IMR-90 (cell line): ENCODE measurements at regions not wholly inside any gene's neighbourhood (a gene's known extent, or its start where the extent isn't known, plus 50 kb on each side); places are given as distances from the start of the nearest gene placed in this dataset.

Source experiments
- ATAC-seq: fragments of 200-7000 bp; cut with Tn5 transposase; 2 replicates; pipeline ENCODE4 v1.9.1; 2020; ENCODE audit warnings: low read depth, mild to moderate bottlenecking, moderate library complexity
- BruUV-seq: library from RNA; stranded (reverse); fragments of 400-500 nt; replicated peaks from 2 replicates; lab custom pipeline; 2021; lab: Mats Ljungman, UMichigan
- CTCF ChIA-PET: fragments of 300-600 bp; formaldehyde crosslinking; extraction: SDS; loops from one replicate; lab custom pipeline; 2021; ENCODE audit warnings: antibody characterized with exemption; lab: Yijun Ruan, JAX
- POLR2A ChIA-PET: fragments of 300-600 bp; sonication (Branson Sonifier 250); formaldehyde crosslinking; loops from one replicate; lab custom pipeline; 2022; ENCODE audit warnings: antibody characterized with exemption; ENCODE audit not compliant: unreplicated experiment; lab: Charles Lee
- DNase-seq: peaks from one replicate; pipeline ENCODE4 v3.0.0; 2013
- H2AFZ ChIP-seq: replicated peaks from 2 replicates; pipeline ENCODE3; 2013; ENCODE audit warnings: low read length, mild to moderate bottlenecking; ENCODE audit not compliant: poor library complexity
- H2AK5ac ChIP-seq: 2 replicates; pipeline ENCODE4 v1.6.1; 2013; ENCODE audit warnings: low read depth, low read length, inconsistent platforms
- H2AK9ac ChIP-seq: replicated peaks from 2 replicates; pipeline ENCODE3; 2013; ENCODE audit warnings: mild to moderate bottlenecking, low read depth, low read length, moderate library complexity; ENCODE audit not compliant: poor library complexity
- H2BK120ac ChIP-seq: 2 replicates; pipeline ENCODE4 v1.6.1; 2013; ENCODE audit warnings: low read depth, low read length, inconsistent platforms
- H2BK15ac ChIP-seq: 3 replicates; pipeline ENCODE4 v1.6.1; 2013; ENCODE audit warnings: low read depth, low read length, inconsistent platforms
- H2BK20ac ChIP-seq: 2 replicates; pipeline ENCODE4 v1.6.1; 2013; ENCODE audit warnings: low read depth, mild to moderate bottlenecking, inconsistent platforms, low read length, moderate library complexity
- H2BK5ac ChIP-seq: 2 replicates; pipeline ENCODE4 v1.6.1; 2013; ENCODE audit warnings: mild to moderate bottlenecking, low read depth, low read length, inconsistent platforms; ENCODE audit not compliant: poor library complexity, severe bottlenecking
- H3K14ac ChIP-seq: replicated peaks from 2 replicates; pipeline ENCODE4 v1.6.1; 2013; ENCODE audit warnings: low read depth, low read length, inconsistent platforms
- H3K18ac ChIP-seq: 2 replicates; pipeline ENCODE4 v1.6.1; 2013; ENCODE audit warnings: low read depth, low read length, control low read depth
- H3K23ac ChIP-seq: 2 replicates; pipeline ENCODE4 v1.6.1; 2013; ENCODE audit warnings: low read depth, low read length, inconsistent platforms
- H3K27ac ChIP-seq: 2 replicates; pipeline ENCODE4 v1.5.1; 2013; ENCODE audit warnings: mild to moderate bottlenecking, control low read depth, low read length; ENCODE audit not compliant: insufficient read depth
- H3K27me3 ChIP-seq: 2 replicates; pipeline ENCODE4 v1.6.1; 2013; ENCODE audit warnings: low read length; ENCODE audit not compliant: control insufficient read depth, insufficient read depth
- H3K36me3 ChIP-seq: 2 replicates; pipeline ENCODE4 v1.6.1; 2013; ENCODE audit warnings: low read length, mixed read lengths; ENCODE audit not compliant: control insufficient read depth, insufficient read depth
- H3K4ac ChIP-seq: 2 replicates; pipeline ENCODE4 v1.6.1; 2013; ENCODE audit warnings: low read depth, low read length, inconsistent platforms
- H3K4me1 ChIP-seq: 2 replicates; pipeline ENCODE4 v1.6.1; 2013; ENCODE audit warnings: low read length, mixed read lengths; ENCODE audit not compliant: control insufficient read depth, insufficient read depth
- H3K4me2 ChIP-seq: 2 replicates; pipeline ENCODE4 v1.6.1; 2013; ENCODE audit warnings: low read depth, mild to moderate bottlenecking, control low read depth, low read length, moderate library complexity
- H3K4me3 ChIP-seq: 2 replicates; pipeline ENCODE4 v1.5.1; 2013; ENCODE audit warnings: low read depth, mild to moderate bottlenecking, control low read depth, low read length, moderate library complexity; ENCODE audit not compliant: insufficient read depth
- H3K56ac ChIP-seq: 2 replicates; pipeline ENCODE4 v1.6.1; 2013; ENCODE audit warnings: low read length, inconsistent platforms; ENCODE audit not compliant: insufficient read depth; ENCODE audit errors: extremely low read depth
- H3K79me1 ChIP-seq, 2 experiments: 2 replicates each; pipeline ENCODE4 v1.6.1; 2013; ENCODE audit warnings: low read length in 2 of 2, inconsistent platforms in 1 of 2, low read depth in 1 of 2
- H3K9ac ChIP-seq: 2 replicates; pipeline ENCODE4 v1.6.1; 2013; ENCODE audit warnings: low read depth, low read length, control low read depth
- H3K9me1 ChIP-seq: 2 replicates; pipeline ENCODE4 v1.6.1; 2013; ENCODE audit warnings: low read length, inconsistent platforms; ENCODE audit not compliant: insufficient read depth
- H3K9me3 ChIP-seq: 2 replicates; pipeline ENCODE4 v1.6.1; 2013; ENCODE audit warnings: low read length; ENCODE audit not compliant: control insufficient read depth, insufficient read depth
- H4K20me1 ChIP-seq: 2 replicates; pipeline ENCODE4 v1.6.1; 2013; ENCODE audit warnings: low read length, inconsistent platforms; ENCODE audit not compliant: insufficient read depth
- H4K5ac ChIP-seq: 2 replicates; pipeline ENCODE4 v1.6.1; 2013; ENCODE audit warnings: mild to moderate bottlenecking, low read depth, low read length, control low read depth
- H4K8ac ChIP-seq, 2 experiments: 2 replicates each; pipeline ENCODE4 v1.6.1; 2013; ENCODE audit warnings: low read depth in 2 of 2, low read length in 2 of 2, control low read depth in 1 of 2, inconsistent platforms in 1 of 2
- H4K91ac ChIP-seq: 2 replicates; pipeline ENCODE4 v1.6.1; 2013; ENCODE audit warnings: low read depth, low read length, inconsistent platforms; ENCODE audit not compliant: insufficient read depth
- BHLHE40 ChIP-seq: fragments of 150-350 bp; IDR thresholded peaks from 2 replicates; pipeline ENCODE4 v1.6.1; 2016; ENCODE audit warnings: mild to moderate bottlenecking, low read depth, low read length
- CHD1 ChIP-seq: IDR thresholded peaks from 2 replicates; pipeline ENCODE4 v1.6.1; 2012; ENCODE audit warnings: low read depth, low read length, improper control_type of control experiment
- FOS ChIP-seq: fragments of 150-350 bp; IDR thresholded peaks from 2 replicates; pipeline ENCODE4 v1.6.1; 2016; ENCODE audit warnings: low read depth, low read length
- MAFK ChIP-seq: IDR thresholded peaks from 2 replicates; pipeline ENCODE4 v1.6.1; 2012; ENCODE audit warnings: low read depth, low read length, improper control_type of control experiment
- MAZ ChIP-seq: IDR thresholded peaks from 2 replicates; pipeline ENCODE4 v1.6.1; 2012; ENCODE audit warnings: low read depth, mild to moderate bottlenecking, low read length, improper control_type of control experiment, moderate library complexity, borderline replicate concordance
- NFE2L2 ChIP-seq: fragments of 150-350 bp; IDR thresholded peaks from 2 replicates; pipeline ENCODE4 v1.6.1; 2016; ENCODE audit warnings: low read depth, mild to moderate bottlenecking, low read length
- POLR2A ChIP-seq: IDR thresholded peaks from 2 replicates; pipeline ENCODE4 v1.6.1; 2012; ENCODE audit warnings: mild to moderate bottlenecking, low read depth, low read length
- RAD21 ChIP-seq: IDR thresholded peaks from 2 replicates; pipeline ENCODE4 v1.6.1; 2012; ENCODE audit warnings: low read length, improper control_type of control experiment
- RFX5 ChIP-seq: IDR thresholded peaks from 2 replicates; pipeline ENCODE4 v1.8.0; 2012; ENCODE audit warnings: low read depth, mild to moderate bottlenecking, low read length, moderate library complexity
- SMC3 ChIP-seq: fragments of 150-350 bp; IDR thresholded peaks from 2 replicates; pipeline ENCODE4 v1.6.1; 2016; ENCODE audit warnings: low read depth, mild to moderate bottlenecking, antibody characterized with exemption, low read length, moderate library complexity
- whole genome bisulfite sequencing, 2 experiments: methylation state at CpG; one replicate each; pipeline versions ENCODE4 v1.1.5 to v1.1.7; 2013; ENCODE audit warnings: missing lambda C conversion rate in 2 of 2; ENCODE audit not compliant: insufficient read length in 1 of 2; ENCODE audit errors: extremely low coverage in 2 of 2; 5-methylcytosine and 5-hydroxymethylcytosine counted together
- dilution Hi-C: fragments of 300-500 bp; cut with HindIII; formaldehyde crosslinking; loops from one replicate; pipeline ENCODE4 v1.14.3; 2018; ENCODE audit warnings: low sequenced_read_pairs; ENCODE audit not compliant: unreplicated experiment
- in situ Hi-C: fragments of 300-500 bp; cut with MboI; formaldehyde crosslinking; loops from 3 replicates; pipeline ENCODE4 v1.14.3; 2019; ENCODE audit warnings: low sequenced_read_pairs, inconsistent platforms, mixed read lengths
- intact Hi-C: fragments of 100-400 bp; cut with micrococcal nuclease; formaldehyde crosslinking; loops from 2 replicates; pipeline ENCODE4 v1.10.0; 2022
- TF ChIP-seq, protein P1 (sequence below): conservative IDR thresholded peaks from 2 replicates; pipeline ENCODE4 v1.5.1; 2012; ENCODE audit warnings: mild to moderate bottlenecking, low read depth, low read length, improper control_type of control experiment
- TF ChIP-seq, protein P2 (sequence below): fragments of 150-350 bp; IDR thresholded peaks from 2 replicates; pipeline ENCODE4 v1.6.1; 2017; ENCODE audit warnings: mild to moderate bottlenecking, antibody characterized with exemption, low read length, low read depth
- TF ChIP-seq, protein P3 (sequence below): fragments of 150-350 bp; IDR thresholded peaks from 2 replicates; pipeline ENCODE4 v1.6.1; 2016; ENCODE audit warnings: low read depth, mild to moderate bottlenecking, low read length, moderate library complexity, borderline replicate concordance

DNA sequence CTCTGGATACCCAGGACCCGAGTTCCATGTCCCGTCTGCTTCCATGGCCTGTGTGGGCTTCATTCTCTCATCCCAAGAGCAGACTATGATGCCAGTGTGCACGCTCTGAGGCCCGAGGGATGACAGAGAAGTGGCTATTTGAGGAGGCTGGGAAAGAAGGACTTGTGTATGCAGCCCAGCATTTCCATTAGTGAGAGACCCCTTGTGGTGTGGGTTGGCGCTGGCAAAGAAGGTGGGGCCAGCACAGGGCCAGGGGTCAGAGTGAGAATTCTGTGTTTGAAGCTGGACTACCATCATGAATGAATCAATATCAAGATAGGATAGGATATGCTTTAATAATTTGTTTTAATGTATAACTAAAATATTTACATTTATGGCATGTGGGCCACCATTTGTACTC, 200.8 kb downstream of the HIPK3 start:
- Histone ChIP-seq H3K14ac (no peak overlapping the region), H4K91ac (no peak overlapping the region), H2AFZ (no peak overlapping the region), H3K18ac (no peak overlapping the region), H2AK5ac (no peak overlapping the region), H2BK15ac (no peak overlapping the region), H3K4ac (no peak overlapping the region), H3K56ac (no peak overlapping the region), H3K36me3 (no peaks in the 10 kb centered on the region), H3K9me1 (no peaks in the 10 kb centered on the region), H2BK5ac (no peak overlapping the region), H3K4me1 (no peaks in the 10 kb centered on the region; the same call in 1 of the 2 replicates), H3K27ac (no peak overlapping the region), H3K79me1 (peaks cover 7 to 44% of the 10 kb centered on the region in 2 experiments; a peak in 3 of 4 replicates), H3K27me3 (no peaks in the 10 kb centered on the region; the same call in 1 of the 2 replicates), H3K23ac (no peak overlapping the region), H2BK120ac (no peak overlapping the region), H3K4me3 (no peak overlapping the region), H3K4me2 (no peak overlapping the region), H4K8ac (no peak overlapping the region), H3K9me3 (no peaks in the 10 kb centered on the region), H3K9ac (no peak overlapping the region), H4K5ac (no peak overlapping the region), H2BK20ac (no peak overlapping the region), H4K20me1 (no peaks in the 10 kb centered on the region), H2AK9ac (no peak overlapping the region)
- CTCF ChIA-PET: no interaction called here
- TF ChIP-seq, protein P1, sequence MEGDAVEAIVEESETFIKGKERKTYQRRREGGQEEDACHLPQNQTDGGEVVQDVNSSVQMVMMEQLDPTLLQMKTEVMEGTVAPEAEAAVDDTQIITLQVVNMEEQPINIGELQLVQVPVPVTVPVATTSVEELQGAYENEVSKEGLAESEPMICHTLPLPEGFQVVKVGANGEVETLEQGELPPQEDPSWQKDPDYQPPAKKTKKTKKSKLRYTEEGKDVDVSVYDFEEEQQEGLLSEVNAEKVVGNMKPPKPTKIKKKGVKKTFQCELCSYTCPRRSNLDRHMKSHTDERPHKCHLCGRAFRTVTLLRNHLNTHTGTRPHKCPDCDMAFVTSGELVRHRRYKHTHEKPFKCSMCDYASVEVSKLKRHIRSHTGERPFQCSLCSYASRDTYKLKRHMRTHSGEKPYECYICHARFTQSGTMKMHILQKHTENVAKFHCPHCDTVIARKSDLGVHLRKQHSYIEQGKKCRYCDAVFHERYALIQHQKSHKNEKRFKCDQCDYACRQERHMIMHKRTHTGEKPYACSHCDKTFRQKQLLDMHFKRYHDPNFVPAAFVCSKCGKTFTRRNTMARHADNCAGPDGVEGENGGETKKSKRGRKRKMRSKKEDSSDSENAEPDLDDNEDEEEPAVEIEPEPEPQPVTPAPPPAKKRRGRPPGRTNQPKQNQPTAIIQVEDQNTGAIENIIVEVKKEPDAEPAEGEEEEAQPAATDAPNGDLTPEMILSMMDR: no peak
- TF ChIP-seq, protein P2, sequence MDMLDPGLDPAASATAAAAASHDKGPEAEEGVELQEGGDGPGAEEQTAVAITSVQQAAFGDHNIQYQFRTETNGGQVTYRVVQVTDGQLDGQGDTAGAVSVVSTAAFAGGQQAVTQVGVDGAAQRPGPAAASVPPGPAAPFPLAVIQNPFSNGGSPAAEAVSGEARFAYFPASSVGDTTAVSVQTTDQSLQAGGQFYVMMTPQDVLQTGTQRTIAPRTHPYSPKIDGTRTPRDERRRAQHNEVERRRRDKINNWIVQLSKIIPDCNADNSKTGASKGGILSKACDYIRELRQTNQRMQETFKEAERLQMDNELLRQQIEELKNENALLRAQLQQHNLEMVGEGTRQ: no peak
- TF ChIP-seq FOS (no peak), NFE2L2 (no peak), RAD21 (no peak), MAFK (no peak), MAZ (no peak), RFX5 (no peak), POLR2A (no peak), BHLHE40 (no peak), SMC3 (no peak), CHD1 (no peak)
- TF ChIP-seq, protein P3, sequence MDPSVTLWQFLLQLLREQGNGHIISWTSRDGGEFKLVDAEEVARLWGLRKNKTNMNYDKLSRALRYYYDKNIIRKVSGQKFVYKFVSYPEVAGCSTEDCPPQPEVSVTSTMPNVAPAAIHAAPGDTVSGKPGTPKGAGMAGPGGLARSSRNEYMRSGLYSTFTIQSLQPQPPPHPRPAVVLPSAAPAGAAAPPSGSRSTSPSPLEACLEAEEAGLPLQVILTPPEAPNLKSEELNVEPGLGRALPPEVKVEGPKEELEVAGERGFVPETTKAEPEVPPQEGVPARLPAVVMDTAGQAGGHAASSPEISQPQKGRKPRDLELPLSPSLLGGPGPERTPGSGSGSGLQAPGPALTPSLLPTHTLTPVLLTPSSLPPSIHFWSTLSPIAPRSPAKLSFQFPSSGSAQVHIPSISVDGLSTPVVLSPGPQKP: no peak
- DNase-seq: no peak
- intact Hi-C loops (no loop called here), dilution Hi-C loops (no loop called here), in situ Hi-C loops (no loop called here)
- no TSS peak for BruUV-seq
- POLR2A ChIA-PET: no interaction called here
- WGBS, 2 experiments: 100% methylated on average over 2 of the region's 5 CpGs; no CpG with 5 or more reads in 1 of the 2 experiments
- no peak for ATAC-seq
